Spinal cord (tissue), 10 donors: ENCODE measurements at regions not wholly inside any gene's neighbourhood (a gene's known extent, or its start where the extent isn't known, plus 50 kb on each side); places are given as distances from the start of the nearest gene placed in this dataset. TPM values are rescaled to one million over a fixed set of nuclear protein-coding genes. Genes with fewer than 3 reads are reported as not detected.
"Not testable (repeated sequence)": the region's sequence is repeated elsewhere in the genome, so short reads cannot be mapped to it uniquely, and the experiment has no call there.

Experiments
- DNase-seq, 6 donors: peaks; one replicate each; pipeline versions ENCODE4 v3.0.0 to v3.0.0-alpha.2; 2013 to 2015; ENCODE audit warnings: low spot score in 6 of 6, low read depth in 4 of 6
- H3K27ac ChIP-seq: one replicate; pipeline ENCODE4 v1.5.1; 2013; ENCODE audit warnings: low read depth, low read length, control low read depth
- H3K27me3 ChIP-seq: one replicate; pipeline ENCODE4 v1.6.1; 2013; ENCODE audit warnings: low read length; ENCODE audit not compliant: control insufficient read depth, insufficient read depth
- H3K36me3 ChIP-seq: one replicate; pipeline ENCODE4 v1.6.1; 2013; ENCODE audit warnings: low read length; ENCODE audit not compliant: control insufficient read depth, insufficient read depth
- H3K4me1 ChIP-seq: one replicate; pipeline ENCODE4 v1.6.1; 2013; ENCODE audit warnings: low read length; ENCODE audit not compliant: control insufficient read depth, insufficient read depth
- H3K4me3 ChIP-seq: one replicate; pipeline ENCODE4 v1.5.1; 2013; ENCODE audit warnings: low read depth, low read length, control low read depth
- H3K9me3 ChIP-seq: one replicate; pipeline ENCODE4 v1.6.1; 2013; ENCODE audit warnings: low read length; ENCODE audit not compliant: control insufficient read depth, insufficient read depth
- WGBS: methylation state at CpG from one replicate; pipeline ENCODE4 v1.1.5; 2013; ENCODE audit warnings: missing lambda C conversion rate; ENCODE audit not compliant: insufficient coverage; 5-methylcytosine and 5-hydroxymethylcytosine counted together
- small RNA-seq: library from RNA; depleted of rRNA; stranded (forward); fragments of <200 nt; gene quantifications from one replicate; pipeline ENCODE3, GENCODE V24; 2014; ENCODE audit warnings: low replicate concordance
- donor health status: healthy.

DNA sequence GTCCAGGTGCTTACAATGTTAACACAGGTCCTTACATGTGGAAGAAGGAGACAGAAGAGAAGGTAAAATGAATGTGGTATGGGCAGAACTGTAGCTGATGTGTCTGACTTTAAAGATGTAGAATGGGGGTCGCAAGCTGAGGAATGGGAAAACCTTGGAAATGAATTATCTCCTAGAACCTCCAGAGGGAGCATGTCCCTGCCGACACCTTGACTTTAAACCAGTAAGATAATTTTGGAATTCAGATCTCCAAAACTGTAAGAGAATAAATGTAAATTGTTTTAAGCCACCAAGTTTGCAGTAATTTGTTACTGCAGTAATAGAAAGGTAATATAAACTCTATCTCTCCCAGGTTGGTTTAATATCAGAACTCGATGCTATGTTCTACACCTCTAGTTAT lies 80.1 kb upstream of the ALG10 start:
- H3K4me1 ChIP-seq: no peaks in the 10 kb centered on the region
- WGBS: 67% methylated on average over 1 of the region's 3 CpGs
- no peaks in the 10 kb centered on the region for H3K36me3 ChIP-seq
- DNase-seq: no peak
- no peak overlapping the region for H3K4me3 ChIP-seq
- no peaks in the 10 kb centered on the region for H3K9me3 ChIP-seq
- no peaks in the 10 kb centered on the region for H3K27me3 ChIP-seq
- H3K27ac ChIP-seq: no peak overlapping the region

DNA sequence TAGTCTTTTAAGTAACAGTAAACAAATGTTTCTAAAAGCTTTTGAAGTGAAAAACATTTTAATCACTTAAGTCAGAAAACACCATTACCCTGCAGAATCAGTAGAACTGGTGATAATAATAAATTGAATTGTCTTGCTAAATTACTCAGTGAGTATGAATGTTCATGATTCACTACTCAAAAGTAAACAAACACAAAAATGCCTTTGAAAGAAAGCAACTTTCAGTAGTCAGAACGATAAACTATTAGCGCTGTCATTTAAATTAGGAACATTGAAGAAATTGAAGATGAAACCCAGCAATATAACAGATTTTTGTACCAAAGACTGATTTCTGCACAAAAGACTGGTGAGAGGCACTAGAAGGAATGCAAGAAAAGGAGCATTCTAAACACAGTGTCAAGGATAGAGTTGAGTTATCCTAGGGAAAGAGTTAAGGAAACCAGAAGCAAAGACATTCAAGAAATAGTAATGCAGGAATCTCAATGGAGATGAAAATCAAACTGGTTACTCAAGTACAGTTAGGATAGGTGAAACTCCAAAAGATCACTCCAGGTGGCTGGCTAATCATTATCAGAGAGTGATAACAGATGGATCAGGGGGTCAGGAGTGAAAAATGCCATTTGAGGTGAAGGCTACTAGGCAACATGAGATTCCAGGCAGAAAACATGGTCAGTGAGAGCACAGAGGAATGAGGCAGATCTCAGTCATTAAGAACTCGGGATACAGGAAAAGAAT lies 77.4 kb upstream of the ALG10 start:
- no peak overlapping the region for H3K4me3 ChIP-seq
- H3K4me1 ChIP-seq: no peaks in the 10 kb centered on the region
- WGBS: 62% methylated on average over 1 of the region's 3 CpGs
- DNase-seq: no peak
- H3K27me3 ChIP-seq: no peaks in the 10 kb centered on the region
- no peaks in the 10 kb centered on the region for H3K9me3 ChIP-seq
- H3K36me3 ChIP-seq: no peaks in the 10 kb centered on the region
- H3K27ac ChIP-seq: no peak overlapping the region

DNA sequence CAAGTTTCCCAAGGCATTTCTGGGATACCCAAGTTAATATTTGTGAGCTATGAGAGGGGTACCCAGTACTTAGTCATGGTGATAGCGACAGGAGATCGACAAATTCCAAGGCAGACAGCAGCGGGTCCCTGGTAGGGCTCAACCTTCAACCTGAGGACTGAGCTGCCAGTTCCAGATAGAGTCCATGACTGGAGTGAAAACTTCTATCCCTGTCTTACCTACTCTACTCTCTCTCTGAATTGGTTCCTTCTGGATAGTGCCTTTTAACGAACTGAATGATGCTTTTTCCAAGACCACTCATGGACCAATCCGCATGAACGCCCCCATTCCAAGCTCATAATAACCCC lies 76.9 kb upstream of the ALG10 start:
- 100% methylated on average over 5 of the region's 6 CpGs for WGBS
- Histone ChIP-seq H3K27me3 (no peaks in the 10 kb centered on the region), H3K36me3 (no peaks in the 10 kb centered on the region), H3K4me1 (no peaks in the 10 kb centered on the region), H3K27ac (no peak overlapping the region), H3K4me3 (no peak overlapping the region), H3K9me3 (no peaks in the 10 kb centered on the region)
- no peak for DNase-seq

DNA sequence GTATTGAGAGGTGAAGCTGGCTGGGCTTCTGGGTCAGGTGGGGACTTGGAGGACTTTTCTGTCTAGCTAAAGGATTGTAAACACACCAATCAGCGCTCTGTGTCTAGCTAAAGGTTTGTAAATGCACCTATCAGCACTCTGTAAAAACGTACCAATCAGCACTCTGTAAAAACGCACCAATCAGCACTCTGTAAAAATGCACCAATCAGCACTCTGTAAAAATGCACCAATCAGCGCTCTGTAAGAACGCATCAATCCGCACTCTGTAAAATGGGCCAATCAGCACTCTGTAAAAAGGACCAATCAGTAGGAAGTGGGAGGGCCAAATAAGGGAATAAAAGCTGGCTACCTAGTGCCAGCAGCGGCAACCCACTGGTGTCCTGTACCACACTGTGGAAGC lies 56.1 kb upstream of the ALG10 start:
- 90% methylated on average over 7 of the region's 7 CpGs for WGBS
- not testable (repeated sequence) for H3K9me3 ChIP-seq, H3K27ac ChIP-seq, DNase-seq, H3K36me3 ChIP-seq, H3K4me3 ChIP-seq, H3K27me3 ChIP-seq, H3K4me1 ChIP-seq

DNA sequence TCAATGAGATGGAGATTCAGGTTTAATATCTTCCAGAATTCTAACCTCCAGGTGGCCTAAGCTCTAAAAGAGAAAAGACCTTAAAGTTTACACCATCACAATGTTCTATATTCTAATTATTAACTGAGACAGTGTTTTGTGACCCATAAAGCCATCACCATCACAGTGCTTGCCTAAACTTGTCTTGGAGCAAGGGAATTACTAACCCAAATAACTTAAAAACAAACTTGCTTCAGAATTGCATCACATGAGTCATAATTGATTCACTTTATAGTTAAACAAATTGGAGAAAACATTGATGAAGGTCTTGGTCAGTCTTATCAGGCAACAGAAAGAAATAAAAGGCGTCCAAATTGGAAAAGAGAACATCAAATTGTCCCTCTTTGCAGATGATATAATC lies 54.5 kb upstream of the ALG10 start:
- Histone ChIP-seq H3K27ac (no peak overlapping the region), H3K4me1 (no peaks in the 10 kb centered on the region), H3K36me3 (no peaks in the 10 kb centered on the region), H3K27me3 (no peaks in the 10 kb centered on the region), H3K4me3 (no peak overlapping the region), H3K9me3 (no peaks in the 10 kb centered on the region)
- no peak for DNase-seq
- no CpG with 5 or more reads among the region's 1 CpG for WGBS

Small RNA genes lying in the stretch of these regions (small RNA-seq; reads per million reads assigned to genes)
- gene RNU6-400P: not detected
- gene RNU6-472P: not detected
